HG03095 (cell line): ENCODE measurements at regions not wholly inside any gene's neighbourhood (a gene's known extent, or its start where the extent isn't known, plus 50 kb on each side); places are given as distances from the start of the nearest gene placed in this dataset.
"Not testable (repeated sequence)": the region's sequence is repeated elsewhere in the genome, so short reads cannot be mapped to it uniquely, and the experiment has no call there.

Source experiments
- ATAC-seq: cut with Tn5 transposase; IDR thresholded peaks from one replicate; pipeline ENCODE4 v1.9.1; 2021; ENCODE audit warnings: moderate library complexity; ENCODE audit not compliant: unreplicated experiment

- ATAC-seq, result no peak
Observed at GRCh38 chr7:52179934-52180333, 855.5 kb upstream of the POM121L12 start.

DNA sequence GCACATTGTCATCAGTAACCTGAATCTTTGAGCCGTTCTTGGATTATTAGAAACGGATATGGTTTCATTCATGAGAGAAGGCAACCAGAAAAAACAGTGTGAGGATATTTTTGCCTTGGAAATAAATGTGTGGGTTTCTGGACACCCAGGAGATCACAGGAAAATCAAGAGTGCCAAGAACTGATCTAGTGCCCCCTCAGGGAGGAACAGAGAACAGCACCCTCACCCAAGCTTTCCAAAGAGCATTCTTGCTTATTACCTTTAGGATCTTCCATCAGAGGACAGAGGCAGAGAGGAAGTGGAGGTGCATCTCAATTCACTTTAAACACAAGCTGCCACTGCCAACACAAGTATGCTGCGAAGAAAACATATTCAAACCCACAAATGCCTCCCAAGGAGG is 851.5 kb upstream of the COBL start:
- no peak for ATAC-seq

DNA sequence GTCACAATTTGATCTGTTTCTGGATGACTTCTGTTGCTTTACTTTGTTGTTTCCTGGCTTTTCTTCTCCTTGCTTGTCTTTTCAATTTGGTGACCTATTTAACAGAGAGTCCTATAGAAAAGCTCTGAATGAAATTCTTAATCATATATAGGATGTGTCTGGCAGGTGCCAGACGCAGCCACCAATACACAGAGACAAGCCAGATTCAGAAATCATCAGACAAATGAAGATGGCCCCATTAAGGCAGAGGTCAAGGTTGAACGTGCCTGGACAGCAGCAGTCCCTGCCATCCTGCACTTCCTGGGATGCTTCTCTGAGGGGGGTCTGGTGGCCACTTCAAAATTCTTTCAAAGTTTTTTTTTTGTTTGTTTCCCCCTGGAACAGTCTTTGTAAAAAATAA is 846.7 kb upstream of the COBL start:
- no peak for ATAC-seq

DNA sequence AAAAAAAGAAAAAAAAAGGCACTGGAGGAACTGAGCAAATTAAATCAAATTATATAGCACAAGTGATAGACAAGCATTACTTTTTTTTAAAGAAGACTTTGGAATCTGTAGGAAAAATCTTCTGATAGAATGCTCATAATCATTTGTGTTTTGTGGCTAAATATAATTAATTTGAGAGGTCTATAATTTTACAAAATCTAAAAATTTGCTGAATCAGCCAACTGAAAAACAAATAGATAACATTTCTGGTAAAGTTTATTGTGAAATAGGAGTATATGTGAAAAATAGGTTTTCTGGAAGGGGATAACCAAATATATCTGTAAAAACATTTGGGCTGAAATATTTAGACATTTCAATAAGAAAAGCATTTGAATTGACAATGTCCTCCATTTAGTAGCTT is 844.9 kb upstream of the COBL start:
- ATAC-seq, result no peak

DNA sequence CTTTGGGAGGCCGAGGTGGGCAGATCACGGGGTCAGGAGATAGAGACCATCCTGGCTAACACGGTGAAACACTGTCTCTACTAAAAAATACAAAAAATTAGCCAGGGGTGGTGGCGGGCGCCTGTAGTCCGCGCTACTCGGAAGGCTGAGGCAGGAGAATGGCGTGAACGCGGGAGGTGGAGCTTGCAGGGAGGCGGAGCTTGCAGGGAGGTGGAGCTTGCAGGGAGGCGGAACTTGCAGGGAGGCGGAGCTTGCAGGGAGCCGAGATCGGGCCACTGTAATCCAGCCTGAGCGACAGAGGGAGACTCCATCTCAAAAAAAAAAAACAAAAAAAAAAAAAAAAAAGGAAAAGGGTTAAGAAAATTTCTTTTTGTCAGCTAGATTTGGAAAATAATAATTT is 842.8 kb upstream of the COBL start:
- ATAC-seq, result not testable (repeated sequence)

GRCh38 chr7:52154382-52154781 is 837.8 kb upstream of the COBL start:
- no peak for ATAC-seq

DNA sequence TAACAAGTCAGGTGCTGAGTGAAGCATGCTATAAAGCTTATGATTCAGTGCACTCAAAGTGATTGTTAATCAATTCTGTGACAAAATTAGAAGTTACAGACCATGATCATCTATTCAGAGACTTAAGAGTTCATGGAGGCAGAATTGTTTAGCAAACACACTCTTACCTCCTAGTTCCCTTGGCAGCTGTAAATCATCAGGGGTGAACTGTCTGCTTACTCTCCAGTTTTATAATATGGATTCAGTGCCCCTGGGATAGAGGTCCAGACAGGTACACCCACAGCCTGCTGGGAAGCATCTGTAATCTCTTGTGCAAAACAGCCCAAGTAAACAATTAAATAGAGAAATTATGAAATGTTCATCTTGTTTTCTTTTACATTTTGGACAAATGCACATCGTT is 835.0 kb upstream of the COBL start:
- ATAC-seq, result no peak

DNA sequence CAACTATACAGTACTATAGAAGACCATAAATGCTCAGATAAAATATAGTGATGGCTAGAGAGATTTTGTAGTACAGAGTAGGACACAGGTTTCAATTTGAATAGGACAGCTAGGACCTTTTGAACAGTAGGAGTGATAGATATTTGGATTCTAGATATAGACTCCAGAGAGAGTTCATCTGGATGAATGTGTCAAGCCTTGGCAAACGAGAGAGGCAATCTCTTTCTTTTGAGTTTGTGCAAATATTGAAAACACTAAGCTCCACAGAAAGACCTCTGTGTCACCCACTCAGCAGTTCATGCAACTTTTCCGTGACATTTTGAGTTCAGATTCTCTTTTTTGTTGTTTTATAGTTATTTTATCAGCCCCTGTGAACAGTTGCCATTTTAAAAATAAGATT is 834.3 kb upstream of the COBL start:
- ATAC-seq, result no peak

- no peak for ATAC-seq
Observed at GRCh38 chr7:52146871-52147634, 830.4 kb upstream of the COBL start.

GRCh38 chr7:52143219-52143618 is 826.6 kb upstream of the COBL start:
- ATAC-seq, result no peak

DNA sequence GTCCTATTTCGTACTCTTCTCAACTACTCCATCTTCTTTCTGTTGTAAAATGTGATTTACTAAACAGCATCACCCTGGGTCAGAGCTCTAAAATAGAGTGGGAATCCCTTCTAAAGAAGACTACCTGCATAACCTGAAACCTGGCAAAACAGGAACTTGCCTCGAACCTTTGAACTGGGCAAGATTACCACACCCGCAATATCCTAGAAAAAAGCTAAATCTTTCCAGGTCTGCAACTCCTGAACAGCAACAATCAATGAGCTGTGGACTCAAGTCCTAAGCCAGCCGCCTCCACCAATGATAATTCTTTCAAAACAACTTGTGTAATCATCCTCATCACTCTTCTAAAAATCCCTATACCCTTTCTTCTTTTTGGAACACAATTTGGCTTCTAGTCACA is 824.2 kb upstream of the COBL start:
- no peak for ATAC-seq

- ATAC-seq, result no peak
Observed at GRCh38 chr7:52135403-52135802, 818.8 kb upstream of the COBL start.

GRCh38 chr7:52129278-52129677 is 812.7 kb upstream of the COBL start:
- ATAC-seq, result no peak

DNA sequence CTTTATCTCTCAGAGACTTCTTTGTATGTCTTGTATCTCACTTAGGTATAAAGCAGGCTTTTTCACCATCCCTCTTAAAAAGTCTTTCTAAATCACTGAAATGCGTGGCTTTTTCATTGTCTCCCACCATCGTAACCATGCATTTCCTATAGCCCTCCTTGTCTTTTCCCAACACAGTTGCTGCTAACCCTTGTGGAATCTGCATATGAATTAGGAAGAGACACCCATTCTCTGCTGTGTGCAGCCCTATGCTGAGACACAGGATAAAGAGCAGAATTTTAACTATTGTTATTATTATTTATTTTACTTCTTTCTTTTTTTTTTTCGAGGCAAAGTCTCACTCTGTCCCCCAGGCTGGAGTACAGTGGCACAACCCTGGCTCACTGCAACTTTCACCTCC is 804.3 kb upstream of the COBL start:
- no peak for ATAC-seq

GRCh38 chr7:52119537-52119936 is 802.9 kb upstream of the COBL start:
- no peak for ATAC-seq

DNA sequence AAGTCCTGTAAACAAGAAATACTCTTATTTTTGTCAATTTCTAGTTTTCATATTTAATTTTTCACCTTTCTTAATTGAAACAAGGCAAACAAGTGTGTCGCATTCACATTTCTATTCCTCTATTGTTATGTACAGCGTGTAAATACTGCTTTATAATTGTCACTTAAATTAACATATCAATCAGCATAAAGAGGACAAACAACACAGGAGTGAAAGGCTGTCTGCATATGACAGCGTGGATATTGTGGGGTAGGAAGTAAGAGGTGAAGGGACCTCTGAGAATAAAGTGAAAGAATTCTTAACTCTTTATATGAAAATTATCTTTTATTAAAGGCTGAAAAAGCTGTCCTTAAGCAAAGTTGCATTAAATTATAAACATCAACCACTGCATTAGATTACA is 797.9 kb upstream of the COBL start:
- no peak for ATAC-seq

DNA sequence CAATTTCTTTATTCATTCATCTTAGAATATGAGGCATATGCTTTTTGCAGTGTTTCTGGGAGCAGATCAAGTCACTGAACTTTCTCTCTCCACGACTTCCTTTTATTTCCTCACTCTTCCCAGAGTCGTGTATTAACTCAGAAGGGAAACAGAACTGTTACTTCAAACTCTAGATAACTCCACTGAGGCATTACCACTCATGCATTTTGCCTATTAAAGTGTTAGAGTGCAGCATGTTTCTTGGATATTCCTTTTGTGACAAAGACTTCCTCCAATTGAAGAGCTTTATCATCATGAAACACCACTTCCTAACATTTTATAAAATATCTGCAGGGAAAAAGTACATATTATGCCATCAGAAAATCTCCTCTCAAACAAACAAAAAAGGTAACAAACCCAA is 797.4 kb upstream of the COBL start:
- no peak for ATAC-seq

DNA sequence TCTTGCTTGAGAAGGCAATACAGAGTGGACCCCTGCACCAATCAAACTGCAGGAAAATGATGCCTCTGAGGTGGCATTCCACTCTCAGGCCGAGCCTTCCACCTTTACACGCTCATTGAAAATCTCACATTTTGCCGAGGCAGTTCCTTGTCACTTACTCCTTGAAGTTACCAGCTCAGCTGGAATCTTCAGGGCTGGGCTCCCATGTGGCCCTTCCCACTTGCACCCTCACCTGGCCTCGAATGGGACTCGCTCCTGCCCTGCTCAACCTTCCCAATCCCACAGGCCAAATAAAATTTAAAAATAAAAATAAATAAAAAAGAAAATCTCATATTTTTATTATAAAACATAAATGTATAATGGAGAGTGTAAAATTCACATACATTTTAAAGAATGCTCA is 790.7 kb upstream of the COBL start:
- ATAC-seq, result no peak

- no peak for ATAC-seq
Observed at GRCh38 chr7:52095861-52096260, 779.3 kb upstream of the COBL start.

GRCh38 chr7:52091996-52092395 is 775.4 kb upstream of the COBL start:
- no peak for ATAC-seq

- no peak for ATAC-seq
Observed at GRCh38 chr7:52091101-52091500, 774.5 kb upstream of the COBL start.

DNA sequence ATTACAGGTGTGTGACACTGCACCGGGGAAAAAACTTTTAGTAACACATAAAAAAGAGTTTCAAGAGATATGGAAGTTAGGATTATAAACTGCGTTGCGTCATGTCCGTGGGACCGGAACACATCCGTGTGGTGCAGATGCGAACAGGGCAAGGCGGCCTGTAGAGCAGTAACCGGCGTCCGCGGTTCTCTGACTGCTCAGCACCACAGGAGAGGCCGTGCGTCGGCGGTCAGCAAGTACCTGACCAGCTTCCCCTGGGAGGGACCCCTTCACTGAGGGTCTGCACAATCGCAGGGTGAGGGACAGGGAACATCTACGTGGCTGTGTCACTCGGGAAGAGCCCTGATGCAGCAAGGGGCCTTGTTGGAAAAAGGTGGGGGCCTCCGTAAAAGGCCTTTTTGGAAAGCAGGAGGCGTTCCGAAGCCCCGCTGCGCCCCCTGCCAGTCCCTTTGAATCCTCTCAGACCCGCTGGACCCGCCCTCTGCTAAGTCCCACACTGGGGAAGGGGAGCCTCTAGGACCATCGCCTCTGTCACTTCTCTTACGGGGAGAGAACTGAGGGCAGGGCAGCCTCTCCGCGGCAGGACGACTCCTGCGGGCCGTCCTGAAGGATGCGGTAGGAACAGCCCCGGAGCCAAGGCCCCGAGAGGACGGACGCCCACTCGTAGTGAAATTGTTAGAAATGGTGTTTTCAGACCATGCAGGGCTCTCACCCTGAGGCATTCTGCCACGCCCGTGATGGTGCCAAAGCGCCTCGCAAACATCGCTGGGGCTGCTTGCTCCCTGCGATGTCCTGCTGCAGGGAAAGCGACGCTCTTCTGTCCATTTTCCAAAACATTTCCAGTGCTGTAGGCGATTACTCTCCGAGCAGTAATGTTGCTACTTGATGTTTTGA is 771.6 kb upstream of the COBL start:
- no peak for ATAC-seq
